Neutrophil (primary cell): ENCODE measurements at regions not wholly inside any gene's neighbourhood (a gene's known extent, or its start where the extent isn't known, plus 50 kb on each side); places are given as distances from the start of the nearest gene placed in this dataset.

ENCODE experiments used
- H3K27ac ChIP-seq: fragments of 200-600 bp; sonication (generic); 2 replicates; pipeline ENCODE4 v1.5.1; 2016; ENCODE audit warnings: mild to moderate bottlenecking, moderate library complexity
- H3K27me3 ChIP-seq: fragments of 200-600 bp; sonication (generic); 2 replicates; pipeline ENCODE4 v1.6.0; 2016; ENCODE audit warnings: mild to moderate bottlenecking
- H3K36me3 ChIP-seq: fragments of 200-600 bp; sonication (generic); 2 replicates; pipeline ENCODE4 v1.5.1; 2017
- H3K4me1 ChIP-seq, 2 experiments: fragments of 200-600 bp in 1 of 2; sonication (generic) in 1 of 2; 1 replicate in 1 of 2; 2 replicates in 1 of 2; pipeline versions ENCODE4 v1.5.1 to v1.6.1; 2013 to 2016; ENCODE audit warnings: low read depth in 1 of 2, low read length in 1 of 2, mild to moderate bottlenecking in 1 of 2, moderate library complexity in 1 of 2; ENCODE audit not compliant: control insufficient read depth in 1 of 2, insufficient read depth in 1 of 2
- H3K4me3 ChIP-seq, 2 experiments: fragments of 200-600 bp in 1 of 2; sonication (generic) in 1 of 2; 1 replicate in 1 of 2; 2 replicates in 1 of 2; pipeline ENCODE4 v1.5.1; 2013 to 2016; ENCODE audit warnings: low read depth in 1 of 2, low read length in 1 of 2, mild to moderate bottlenecking in 1 of 2, moderate library complexity in 1 of 2
- H3K9me3 ChIP-seq: fragments of 200-600 bp; sonication (generic); 2 replicates; pipeline ENCODE4 v1.5.1; 2016
- TF ChIP-seq, protein P1 (sequence below): fragments of 200-600 bp; sonication (generic); IDR thresholded peaks from 2 replicates; pipeline ENCODE4 v1.5.1; 2016; ENCODE audit warnings: antibody characterized with exemption

DNA sequence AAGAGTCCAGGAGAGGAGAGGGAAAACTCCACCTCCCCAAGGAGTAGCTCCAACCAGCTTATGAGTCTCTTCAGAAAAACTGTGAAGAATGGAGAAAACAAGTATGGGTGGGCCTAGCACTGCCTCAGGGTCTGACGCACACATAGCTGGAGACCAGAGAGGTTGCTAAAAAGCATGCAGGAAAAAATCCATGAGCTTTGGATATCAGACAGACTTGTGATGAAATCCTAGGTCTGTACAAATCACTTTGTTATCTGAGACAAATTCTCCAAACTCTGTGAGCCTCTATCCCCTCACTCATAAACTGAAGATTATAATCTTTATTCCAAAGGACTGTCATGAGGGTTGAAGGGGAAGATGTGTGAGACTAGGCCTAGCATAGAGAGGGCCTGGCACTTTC, 141.5 kb upstream of the FGGY start:
- H3K9me3 ChIP-seq: peaks cover 8% of the 10 kb centered on the region
- no peak overlapping the region for H3K27ac ChIP-seq
- H3K36me3 ChIP-seq: no peaks in the 10 kb centered on the region
- no peak overlapping the region for H3K4me3 ChIP-seq
- H3K4me1 ChIP-seq: no peaks in the 10 kb centered on the region
- no peaks in the 10 kb centered on the region for H3K27me3 ChIP-seq
- TF ChIP-seq, protein P1, sequence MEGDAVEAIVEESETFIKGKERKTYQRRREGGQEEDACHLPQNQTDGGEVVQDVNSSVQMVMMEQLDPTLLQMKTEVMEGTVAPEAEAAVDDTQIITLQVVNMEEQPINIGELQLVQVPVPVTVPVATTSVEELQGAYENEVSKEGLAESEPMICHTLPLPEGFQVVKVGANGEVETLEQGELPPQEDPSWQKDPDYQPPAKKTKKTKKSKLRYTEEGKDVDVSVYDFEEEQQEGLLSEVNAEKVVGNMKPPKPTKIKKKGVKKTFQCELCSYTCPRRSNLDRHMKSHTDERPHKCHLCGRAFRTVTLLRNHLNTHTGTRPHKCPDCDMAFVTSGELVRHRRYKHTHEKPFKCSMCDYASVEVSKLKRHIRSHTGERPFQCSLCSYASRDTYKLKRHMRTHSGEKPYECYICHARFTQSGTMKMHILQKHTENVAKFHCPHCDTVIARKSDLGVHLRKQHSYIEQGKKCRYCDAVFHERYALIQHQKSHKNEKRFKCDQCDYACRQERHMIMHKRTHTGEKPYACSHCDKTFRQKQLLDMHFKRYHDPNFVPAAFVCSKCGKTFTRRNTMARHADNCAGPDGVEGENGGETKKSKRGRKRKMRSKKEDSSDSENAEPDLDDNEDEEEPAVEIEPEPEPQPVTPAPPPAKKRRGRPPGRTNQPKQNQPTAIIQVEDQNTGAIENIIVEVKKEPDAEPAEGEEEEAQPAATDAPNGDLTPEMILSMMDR: no peak

DNA sequence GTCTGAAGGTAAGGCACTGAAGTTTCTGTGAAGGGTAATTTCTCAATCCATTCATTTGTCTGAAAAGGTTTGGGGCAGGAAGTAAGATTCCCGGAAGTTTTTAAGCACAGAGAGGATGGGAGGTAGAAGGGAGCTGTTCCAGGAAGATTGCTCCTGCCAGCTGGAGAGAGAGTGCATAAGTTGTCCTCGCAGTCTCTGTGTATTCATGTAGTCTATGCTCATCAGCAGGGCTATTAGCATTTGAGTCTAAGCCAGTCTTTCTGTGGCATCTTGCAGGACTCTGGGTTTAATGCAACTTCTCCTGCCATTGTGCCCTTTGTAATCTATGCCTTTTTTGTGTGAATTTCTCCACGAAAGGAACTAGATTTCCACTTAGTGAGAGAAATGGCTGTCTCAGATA, 140.8 kb upstream of the FGGY start:
- no peak overlapping the region for H3K4me3 ChIP-seq
- H3K27me3 ChIP-seq: no peaks in the 10 kb centered on the region
- TF ChIP-seq, protein P1: no peak
- H3K36me3 ChIP-seq: no peaks in the 10 kb centered on the region
- H3K4me1 ChIP-seq: no peaks in the 10 kb centered on the region
- no peak overlapping the region for H3K27ac ChIP-seq
- peaks cover 8% of the 10 kb centered on the region for H3K9me3 ChIP-seq

DNA sequence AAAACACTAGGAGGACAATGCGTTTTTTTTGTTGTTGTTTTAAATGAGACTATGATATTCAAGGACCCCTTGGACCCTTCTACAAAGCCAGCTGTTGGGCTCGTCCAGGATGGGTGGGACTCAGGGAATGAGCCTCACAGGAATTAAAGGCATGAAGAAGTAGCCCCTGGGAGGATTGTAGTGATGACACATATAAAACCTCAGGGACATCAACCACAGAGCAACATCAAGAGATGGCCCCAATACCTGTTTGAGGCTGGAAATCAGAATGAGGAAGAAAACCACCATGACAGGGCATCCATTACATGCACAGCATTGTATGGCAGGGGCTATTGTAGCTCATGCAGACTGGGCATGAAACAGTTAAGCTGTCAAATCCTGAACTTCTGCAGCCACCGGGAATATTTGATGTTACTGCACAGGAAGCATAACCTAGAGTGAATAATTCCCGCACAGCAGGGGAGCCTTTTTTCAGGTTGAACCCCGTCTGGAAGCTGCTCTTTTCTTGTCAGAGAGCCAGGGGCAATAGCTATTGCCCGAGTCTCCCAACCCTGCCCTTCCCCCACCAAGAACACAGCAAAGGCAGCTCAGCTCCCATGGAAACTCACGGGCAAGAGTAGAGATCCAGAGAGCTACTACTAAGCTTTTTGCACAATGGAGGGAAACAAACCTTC, 140.2 kb upstream of the FGGY start:
- H3K4me1 ChIP-seq: no peaks in the 10 kb centered on the region
- H3K27me3 ChIP-seq: no peaks in the 10 kb centered on the region
- peaks cover 8% of the 10 kb centered on the region for H3K9me3 ChIP-seq
- H3K27ac ChIP-seq: no peak overlapping the region
- no peak overlapping the region for H3K4me3 ChIP-seq
- H3K36me3 ChIP-seq: no peaks in the 10 kb centered on the region
- TF ChIP-seq, protein P1: no peak

DNA sequence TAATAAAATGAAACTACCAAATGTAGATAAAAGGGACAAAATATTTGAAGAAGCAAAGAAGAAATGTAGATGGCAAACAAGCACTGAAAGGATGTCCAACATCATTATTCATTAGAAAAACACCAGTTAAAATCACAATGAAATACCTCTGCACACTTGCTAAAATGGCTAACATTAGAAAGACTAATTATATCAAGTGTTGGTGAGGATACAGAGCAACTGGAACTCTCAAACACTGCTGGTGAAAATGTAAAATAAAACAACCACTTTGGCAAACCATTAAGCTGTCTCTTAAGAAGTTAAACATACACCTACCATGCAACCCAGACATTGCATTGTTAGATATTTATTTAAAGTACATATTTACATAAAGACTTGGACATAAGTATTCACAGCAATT, 138.6 kb upstream of the FGGY start:
- Histone ChIP-seq H3K36me3 (no peaks in the 10 kb centered on the region), H3K27ac (no peak overlapping the region), H3K9me3 (peaks cover 8% of the 10 kb centered on the region), H3K4me3 (no peak overlapping the region), H3K4me1 (no peaks in the 10 kb centered on the region), H3K27me3 (no peaks in the 10 kb centered on the region)
- TF ChIP-seq, protein P1: no peak

DNA sequence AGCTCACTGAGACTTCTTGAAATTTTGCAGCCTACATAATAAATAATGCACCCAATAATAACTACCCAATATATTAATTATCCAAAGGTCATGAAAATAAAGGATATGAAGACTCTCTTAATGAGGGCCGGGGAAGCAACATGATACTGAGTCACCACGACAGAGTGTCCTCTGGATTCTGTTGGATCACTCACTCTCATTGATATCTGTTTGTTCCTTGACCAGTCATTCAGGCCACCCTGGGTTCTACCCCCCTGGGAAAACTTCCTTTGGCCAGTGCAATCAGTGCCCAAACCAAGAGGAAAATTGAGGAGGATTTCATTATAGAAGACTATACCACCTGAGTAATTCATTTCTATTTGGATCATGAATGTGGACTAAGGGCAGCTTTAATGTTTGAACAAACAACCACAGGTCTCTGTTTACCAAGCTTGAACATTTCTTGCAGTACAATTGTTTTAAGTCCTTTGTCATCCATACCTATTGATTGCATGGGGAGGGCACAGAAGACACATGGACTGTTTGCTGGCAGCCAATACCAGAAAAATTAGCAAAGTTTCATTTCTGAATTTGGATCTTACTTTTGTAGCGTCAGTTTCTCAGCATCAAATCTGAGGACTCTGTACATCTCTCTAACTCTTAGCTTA, 137.2 kb upstream of the FGGY start:
- no peak overlapping the region for H3K27ac ChIP-seq
- peaks cover 8% of the 10 kb centered on the region for H3K9me3 ChIP-seq
- peaks cover 6% of the 10 kb centered on the region for H3K27me3 ChIP-seq
- H3K36me3 ChIP-seq: no peaks in the 10 kb centered on the region
- TF ChIP-seq, protein P1: no peak
- H3K4me3 ChIP-seq: no peak overlapping the region
- H3K4me1 ChIP-seq: no peaks in the 10 kb centered on the region
